Gastroesophageal sphincter (tissue), 3 donors: ENCODE measurements at regions not wholly inside any gene's neighbourhood (a gene's known extent, or its start where the extent isn't known, plus 50 kb on each side); places are given as distances from the start of the nearest gene placed in this dataset.

Source experiments
- CTCF ChIP-seq, 4 experiments: fragments of 200-600 bp in 2 of 4; fragments of 450-650 bp in 2 of 4; sonication (generic) in 1 of 4; IDR thresholded peaks; one replicate each; pipeline ENCODE4 v1.5.1; 2017 to 2019; ENCODE audit warnings: antibody characterized with exemption in 4 of 4, mild to moderate bottlenecking in 2 of 4, moderate library complexity in 2 of 4
- EP300 ChIP-seq: sonication (generic); formaldehyde crosslinking; IDR thresholded peaks from one replicate; pipeline ENCODE4 v1.6.1; 2017; ENCODE audit warnings: antibody characterized with exemption, mild to moderate bottlenecking
- POLR2A ChIP-seq, 2 donors: fragments of 450-650 bp; IDR thresholded peaks; one replicate each; pipeline ENCODE4 v1.6.1; 2017; ENCODE audit warnings: antibody characterized with exemption in 2 of 2, mild to moderate bottlenecking in 2 of 2, moderate library complexity in 1 of 2
- POLR2AphosphoS5 ChIP-seq: sonication (generic); formaldehyde crosslinking; IDR thresholded peaks from one replicate; pipeline ENCODE4 v1.6.1; 2017; ENCODE audit warnings: antibody characterized with exemption

- TF ChIP-seq POLR2A (IDR thresholded peaks at IDR 0.05) = no peak
- no peak for TF ChIP-seq CTCF (IDR thresholded peaks at IDR 0.05)
- no peak for TF ChIP-seq POLR2AphosphoS5
- no peak for TF ChIP-seq EP300
These were observed 220.0 kb upstream of the MAGI2 start for GRCh38 chr7:79673421-79673820.
